GM12873 (cell line): ENCODE measurements at regions not wholly inside any gene's neighbourhood (a gene's known extent, or its start where the extent isn't known, plus 50 kb on each side); places are given as distances from the start of the nearest gene placed in this dataset.

Source experiments
- TF ChIP-seq, protein P1 (sequence below): IDR thresholded peaks from 2 replicates; pipeline ENCODE4 v1.5.1; 2012; ENCODE audit warnings: low read depth, mild to moderate bottlenecking, moderate library complexity, low read length, control low read depth; ENCODE audit not compliant: insufficient read depth; ENCODE audit errors: missing control alignments

DNA sequence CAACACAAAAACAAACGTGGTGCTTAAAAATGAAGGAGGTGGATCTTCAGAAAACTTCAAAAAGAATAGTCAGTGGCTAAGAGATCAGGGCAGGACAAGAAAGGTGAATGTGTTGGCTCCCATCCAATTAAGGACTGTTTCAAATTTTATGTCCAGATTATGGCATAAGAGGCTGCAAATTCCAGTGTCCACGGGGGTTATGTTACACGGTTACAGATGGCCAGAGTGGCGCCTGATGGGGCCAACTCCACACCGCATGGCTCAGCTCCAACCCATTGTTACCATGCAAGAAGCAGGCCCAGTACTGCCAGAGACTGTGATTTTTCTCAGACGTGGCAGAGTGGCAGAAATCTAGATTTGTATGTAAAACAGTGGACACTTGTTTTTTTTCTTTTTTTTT, 168.4 kb upstream of the TENM3 start:
- TF ChIP-seq, protein P1, sequence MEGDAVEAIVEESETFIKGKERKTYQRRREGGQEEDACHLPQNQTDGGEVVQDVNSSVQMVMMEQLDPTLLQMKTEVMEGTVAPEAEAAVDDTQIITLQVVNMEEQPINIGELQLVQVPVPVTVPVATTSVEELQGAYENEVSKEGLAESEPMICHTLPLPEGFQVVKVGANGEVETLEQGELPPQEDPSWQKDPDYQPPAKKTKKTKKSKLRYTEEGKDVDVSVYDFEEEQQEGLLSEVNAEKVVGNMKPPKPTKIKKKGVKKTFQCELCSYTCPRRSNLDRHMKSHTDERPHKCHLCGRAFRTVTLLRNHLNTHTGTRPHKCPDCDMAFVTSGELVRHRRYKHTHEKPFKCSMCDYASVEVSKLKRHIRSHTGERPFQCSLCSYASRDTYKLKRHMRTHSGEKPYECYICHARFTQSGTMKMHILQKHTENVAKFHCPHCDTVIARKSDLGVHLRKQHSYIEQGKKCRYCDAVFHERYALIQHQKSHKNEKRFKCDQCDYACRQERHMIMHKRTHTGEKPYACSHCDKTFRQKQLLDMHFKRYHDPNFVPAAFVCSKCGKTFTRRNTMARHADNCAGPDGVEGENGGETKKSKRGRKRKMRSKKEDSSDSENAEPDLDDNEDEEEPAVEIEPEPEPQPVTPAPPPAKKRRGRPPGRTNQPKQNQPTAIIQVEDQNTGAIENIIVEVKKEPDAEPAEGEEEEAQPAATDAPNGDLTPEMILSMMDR: no peak

DNA sequence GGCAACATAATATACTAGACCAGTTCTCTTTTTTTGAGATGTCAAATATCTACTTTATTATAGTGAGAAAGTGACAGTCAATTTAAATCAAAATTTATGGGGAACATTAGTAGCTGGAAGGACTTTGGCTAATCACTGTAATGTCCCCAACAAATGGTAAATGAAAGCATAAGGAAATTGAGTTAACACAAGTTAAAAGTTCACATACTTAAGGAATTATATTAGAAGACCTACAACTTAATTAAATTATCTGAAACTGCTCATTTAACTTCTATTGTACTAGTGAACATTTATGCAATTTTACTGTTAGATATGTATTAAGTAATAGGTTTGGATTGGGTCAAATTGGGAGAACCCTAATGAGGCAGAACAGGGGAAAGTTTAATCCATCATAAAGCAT, 160.3 kb upstream of the TENM3 start:
- TF ChIP-seq, protein P1: no peak

DNA sequence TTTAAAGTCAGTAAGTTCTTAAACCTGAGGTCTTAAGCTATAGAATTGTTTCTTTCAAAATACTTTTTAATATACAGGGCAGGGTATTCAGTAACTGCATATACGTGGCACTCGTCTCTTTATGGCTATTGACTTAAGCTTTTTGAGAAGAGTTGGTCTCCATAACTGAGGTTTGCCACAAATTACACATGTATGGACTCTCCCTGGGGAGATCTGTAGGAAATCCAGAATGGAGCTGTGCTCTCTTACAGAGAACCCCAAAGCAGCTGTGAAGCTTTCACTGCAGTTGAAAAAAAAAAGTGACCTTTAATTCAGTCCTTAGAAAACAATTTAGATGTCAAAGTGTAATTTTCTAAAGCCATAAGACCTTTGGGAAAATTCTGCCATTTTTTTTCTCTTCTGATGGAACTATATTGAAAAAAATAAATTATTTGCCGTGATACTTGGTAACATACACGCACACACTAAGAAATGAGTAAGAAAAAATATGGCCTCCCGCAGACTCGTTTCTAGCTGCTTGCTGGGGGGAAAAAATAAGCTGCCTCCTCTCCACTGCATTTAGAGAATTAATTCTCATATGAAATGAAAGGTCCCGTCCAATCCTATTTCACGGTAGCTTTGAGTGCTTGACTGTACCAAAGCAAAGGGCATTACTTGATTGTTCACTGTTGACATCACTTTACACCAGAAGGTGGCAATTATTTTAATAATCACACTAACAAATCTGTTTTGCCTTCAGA, 159.4 kb upstream of the TENM3 start:
- TF ChIP-seq, protein P1: no peak

DNA sequence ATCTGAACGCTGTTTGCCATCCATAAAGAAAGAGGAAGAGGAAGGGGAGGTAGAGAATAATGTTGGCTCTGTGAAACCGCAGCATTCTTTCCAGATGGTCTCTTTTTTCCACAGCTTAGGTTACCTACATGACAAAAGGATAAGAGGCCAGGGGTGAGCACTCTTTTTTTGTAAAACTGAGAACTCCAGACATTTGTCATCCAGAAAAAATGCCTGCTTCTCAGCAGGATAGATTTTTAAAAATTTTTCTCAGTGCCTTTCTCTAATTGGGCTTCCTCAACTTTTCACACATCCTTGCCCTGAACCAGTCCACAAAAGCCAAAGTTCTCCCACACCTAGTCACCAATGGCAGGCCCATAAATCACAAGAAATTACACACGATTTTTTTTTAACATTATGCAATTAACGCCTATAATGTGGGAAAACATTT, 158.1 kb upstream of the TENM3 start:
- TF ChIP-seq, protein P1: no peak

DNA sequence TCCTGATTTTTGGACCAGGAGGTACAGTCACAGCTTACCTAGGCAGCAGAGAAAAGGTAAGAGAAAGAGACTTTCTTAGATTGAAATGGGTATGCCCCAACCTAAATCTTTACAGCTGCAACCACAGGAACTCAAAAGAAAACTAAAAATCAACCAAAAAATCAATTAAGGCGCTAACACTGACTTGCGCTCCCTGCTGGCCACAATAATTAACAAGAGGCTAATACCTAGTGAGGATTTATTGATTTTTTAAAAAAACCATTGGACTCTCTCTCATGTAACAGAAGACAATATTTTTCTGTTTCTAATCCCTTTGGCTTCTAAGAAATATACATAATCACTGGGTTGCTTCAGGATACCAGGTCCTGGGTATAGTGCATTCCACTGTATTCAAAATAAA, 153.9 kb upstream of the TENM3 start:
- TF ChIP-seq, protein P1: no peak

DNA sequence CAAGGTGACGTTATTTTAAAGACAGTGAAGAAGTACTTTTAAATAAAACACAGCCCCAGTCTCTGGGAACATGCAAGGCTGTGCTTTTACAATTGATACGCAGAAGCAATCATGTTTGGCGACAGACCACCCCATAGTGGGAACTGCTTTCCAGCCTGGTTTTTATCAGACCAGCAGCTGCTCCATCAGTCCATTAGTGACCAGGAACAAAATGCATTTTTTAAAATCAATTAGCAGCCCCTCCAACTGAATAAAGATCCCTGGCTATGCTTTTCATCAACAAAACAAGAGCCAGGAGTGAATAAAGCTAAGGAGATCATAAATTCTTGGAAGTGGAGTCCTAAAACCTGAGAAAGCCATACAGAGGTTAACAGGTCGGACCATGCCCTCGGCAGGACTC, 153.0 kb upstream of the TENM3 start:
- TF ChIP-seq, protein P1: no peak

DNA sequence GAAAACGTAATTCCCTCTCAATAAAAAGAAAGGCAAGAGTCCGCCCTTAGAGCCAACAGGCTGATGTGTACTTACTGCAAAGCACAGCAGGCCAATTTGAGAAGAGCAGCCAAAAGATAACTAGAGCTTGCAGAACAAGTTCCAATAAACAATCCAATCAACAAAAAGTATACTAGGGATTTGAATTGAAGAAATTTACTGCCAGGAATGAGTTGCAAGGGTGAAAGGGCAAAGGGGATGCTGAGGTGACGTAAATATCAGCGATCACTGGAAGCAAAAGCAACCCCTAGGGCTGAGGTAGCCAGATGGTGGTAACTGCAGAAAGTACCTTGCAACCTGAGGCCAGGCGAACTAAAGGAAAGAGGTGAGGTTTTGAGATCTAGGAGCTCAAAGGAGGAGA, 152.1 kb upstream of the TENM3 start:
- TF ChIP-seq, protein P1: no peak
